Effector memory CD4-positive, alpha-beta T cell (primary cell): ENCODE measurements at regions not wholly inside any gene's neighbourhood (a gene's known extent, or its start where the extent isn't known, plus 50 kb on each side); places are given as distances from the start of the nearest gene placed in this dataset.

Experiments used
- DNase-seq, 3 donors: peaks; one replicate each; pipeline ENCODE4 v3.0.0-alpha.2; 2020
- H3K27ac ChIP-seq: 2 replicates; pipeline ENCODE4 v1.7.0; 2013; ENCODE audit warnings: mild to moderate bottlenecking, low read length, moderate library complexity; ENCODE audit not compliant: insufficient read depth, poor library complexity, severe bottlenecking
- H3K27me3 ChIP-seq: replicated peaks from 2 replicates; pipeline ENCODE4 v1.7.0; 2013; ENCODE audit warnings: mild to moderate bottlenecking, low read length; ENCODE audit not compliant: insufficient read depth, control insufficient read depth, poor library complexity, severe bottlenecking
- H3K36me3 ChIP-seq: 2 replicates; pipeline ENCODE4 v1.7.0; 2013; ENCODE audit warnings: mild to moderate bottlenecking, low read length, moderate library complexity; ENCODE audit not compliant: control insufficient read depth, insufficient read depth
- H3K4me1 ChIP-seq: 2 replicates; pipeline ENCODE4 v1.7.0; 2013; ENCODE audit warnings: low read length, mild to moderate bottlenecking; ENCODE audit not compliant: control insufficient read depth, insufficient read depth, poor library complexity, severe bottlenecking
- H3K4me3 ChIP-seq: 2 replicates; pipeline ENCODE4 v1.7.0; 2013; ENCODE audit warnings: low read length, low read depth, mild to moderate bottlenecking; ENCODE audit not compliant: insufficient read depth, poor library complexity, severe bottlenecking
- H3K9me3 ChIP-seq: 2 replicates; pipeline ENCODE4 v1.7.0; 2013; ENCODE audit warnings: mild to moderate bottlenecking, low read length, moderate library complexity; ENCODE audit not compliant: control insufficient read depth

GRCh38 chr13:106796280-106797047 is 228.5 kb upstream of the ARGLU1 start:
- no peak overlapping the region for H3K4me3 ChIP-seq
- H3K4me1 ChIP-seq, result no peaks in the 10 kb centered on the region
- no peaks in the 10 kb centered on the region for H3K9me3 ChIP-seq
- no peak overlapping the region for H3K27ac ChIP-seq
- no peak for DNase-seq
- no peaks in the 10 kb centered on the region for H3K27me3 ChIP-seq
- H3K36me3 ChIP-seq, result no peaks in the 10 kb centered on the region

GRCh38 chr13:106795847-106796246 is 227.9 kb upstream of the ARGLU1 start:
- H3K27me3 ChIP-seq, result no peaks in the 10 kb centered on the region
- no peaks in the 10 kb centered on the region for H3K4me1 ChIP-seq
- no peaks in the 10 kb centered on the region for H3K9me3 ChIP-seq
- H3K27ac ChIP-seq, result no peak overlapping the region
- no peak for DNase-seq
- no peak overlapping the region for H3K4me3 ChIP-seq
- H3K36me3 ChIP-seq, result no peaks in the 10 kb centered on the region

DNA sequence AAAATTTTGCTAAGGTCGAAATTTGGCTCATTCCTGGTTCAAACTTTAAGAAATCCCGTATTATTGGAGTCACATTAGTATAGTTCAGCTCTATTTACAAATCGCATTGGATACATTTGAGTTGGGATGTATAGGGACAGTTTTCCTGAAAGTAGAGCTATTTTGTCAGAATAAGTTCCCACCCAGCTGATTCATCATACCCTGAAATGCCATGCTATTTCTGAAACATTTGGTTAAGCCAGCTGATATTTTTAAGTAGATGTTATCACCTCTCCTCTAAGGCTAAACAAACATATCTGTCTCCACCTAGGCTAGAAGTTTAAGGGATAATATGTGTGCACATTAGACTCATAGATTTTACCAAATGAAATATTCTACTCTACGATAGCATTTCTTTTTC is 226.2 kb upstream of the ARGLU1 start:
- no peaks in the 10 kb centered on the region for H3K27me3 ChIP-seq
- H3K36me3 ChIP-seq, result no peaks in the 10 kb centered on the region
- no peak overlapping the region for H3K27ac ChIP-seq
- H3K4me1 ChIP-seq, result no peaks in the 10 kb centered on the region
- no peaks in the 10 kb centered on the region for H3K9me3 ChIP-seq
- no peak overlapping the region for H3K4me3 ChIP-seq
- DNase-seq, result no peak

DNA sequence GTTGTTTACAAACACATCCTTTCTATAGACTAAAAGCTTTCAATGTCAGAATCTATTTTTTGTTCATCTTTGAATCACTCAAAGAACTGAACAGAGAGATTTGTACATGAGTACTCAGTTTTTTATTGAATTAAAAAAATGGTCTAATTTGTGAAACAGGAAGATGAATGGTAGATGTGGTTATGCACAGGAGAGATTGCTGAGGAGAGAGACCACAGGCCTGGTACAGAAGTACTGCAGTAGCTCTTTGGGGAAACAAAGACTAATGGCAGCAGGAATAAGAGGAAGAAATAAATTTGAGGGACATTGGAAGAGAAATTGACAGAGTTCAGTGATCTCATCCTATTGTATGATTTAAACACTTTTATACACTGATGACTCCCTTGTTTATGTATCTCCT is 222.0 kb upstream of the ARGLU1 start:
- no peaks in the 10 kb centered on the region for H3K9me3 ChIP-seq
- no peaks in the 10 kb centered on the region for H3K4me1 ChIP-seq
- H3K4me3 ChIP-seq, result no peak overlapping the region
- no peak for DNase-seq
- no peaks in the 10 kb centered on the region for H3K36me3 ChIP-seq
- no peak overlapping the region for H3K27ac ChIP-seq
- no peaks in the 10 kb centered on the region for H3K27me3 ChIP-seq

DNA sequence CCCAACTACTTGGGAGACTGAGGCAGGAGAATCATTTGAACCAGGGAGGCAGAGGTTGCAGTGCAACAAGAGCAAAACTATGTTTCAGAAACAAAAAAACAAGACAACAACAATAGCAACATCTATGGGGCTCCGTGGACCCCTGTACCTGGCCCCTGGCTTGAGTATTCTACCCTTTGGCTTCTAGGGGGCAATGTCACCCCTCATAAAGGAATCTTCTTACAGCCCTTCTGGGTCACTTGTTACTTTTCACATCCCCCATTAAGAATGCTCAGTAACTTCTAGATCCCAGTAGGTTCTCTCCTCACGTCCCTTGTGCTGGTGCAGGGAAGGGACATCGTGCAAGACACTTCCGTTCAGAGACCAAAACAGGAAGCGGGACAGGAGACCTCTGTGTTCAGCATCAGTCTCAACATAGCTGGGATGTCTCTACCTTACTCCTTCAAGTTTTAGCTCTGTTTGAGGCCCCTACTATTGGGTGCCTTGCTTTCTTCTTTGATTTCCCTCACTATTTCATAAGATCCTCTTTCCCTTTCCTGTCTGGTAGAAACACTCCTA is 218.1 kb upstream of the ARGLU1 start:
- no peak overlapping the region for H3K27ac ChIP-seq
- no peaks in the 10 kb centered on the region for H3K36me3 ChIP-seq
- H3K27me3 ChIP-seq, result no peaks in the 10 kb centered on the region
- H3K4me1 ChIP-seq, result no peaks in the 10 kb centered on the region
- no peaks in the 10 kb centered on the region for H3K9me3 ChIP-seq
- no peak for DNase-seq
- H3K4me3 ChIP-seq, result no peak overlapping the region

- Histone ChIP-seq H3K36me3 (no peaks in the 10 kb centered on the region), H3K27ac (no peak overlapping the region), H3K4me1 (no peaks in the 10 kb centered on the region), H3K4me3 (no peak overlapping the region), H3K9me3 (no peaks in the 10 kb centered on the region), H3K27me3 (no peaks in the 10 kb centered on the region)
- no peak for DNase-seq
These were observed 206.7 kb upstream of the ARGLU1 start for GRCh38 chr13:106774621-106775020.

DNA sequence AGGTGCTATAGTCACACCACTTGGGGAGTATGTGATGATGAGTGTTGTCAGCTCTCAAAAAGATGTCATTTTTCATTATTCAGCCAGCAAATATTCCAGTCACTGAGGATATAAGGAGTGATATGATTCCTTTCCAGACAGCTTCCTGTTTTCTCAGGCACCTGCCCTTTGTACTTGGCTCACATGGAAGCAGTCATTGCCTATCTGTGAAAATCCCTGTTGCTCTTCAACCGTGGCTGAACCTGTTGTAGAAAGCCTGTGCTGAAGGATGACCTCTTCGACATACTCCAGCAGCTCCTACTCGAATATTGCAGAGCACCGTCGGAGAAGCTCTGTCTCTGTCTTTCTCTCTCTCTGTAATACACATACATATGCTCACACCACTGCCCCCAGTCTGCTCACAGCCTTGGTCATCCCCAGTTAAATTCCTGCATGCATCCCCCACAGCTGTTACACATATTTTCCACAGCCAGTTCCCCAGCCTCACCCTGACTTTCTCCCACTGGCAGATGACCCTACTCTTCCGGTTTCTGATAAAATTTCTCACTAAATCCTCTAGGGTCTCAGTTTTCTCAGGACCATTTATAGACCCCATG is 204.2 kb upstream of the ARGLU1 start:
- Histone ChIP-seq H3K9me3 (no peaks in the 10 kb centered on the region), H3K4me1 (no peaks in the 10 kb centered on the region), H3K4me3 (no peak overlapping the region), H3K27ac (no peak overlapping the region), H3K27me3 (no peaks in the 10 kb centered on the region), H3K36me3 (no peaks in the 10 kb centered on the region)
- DNase-seq, result no peak

- no peaks in the 10 kb centered on the region for H3K27me3 ChIP-seq
- no peaks in the 10 kb centered on the region for H3K4me1 ChIP-seq
- H3K9me3 ChIP-seq, result no peaks in the 10 kb centered on the region
- DNase-seq, result no peak
- no peak overlapping the region for H3K27ac ChIP-seq
- no peaks in the 10 kb centered on the region for H3K36me3 ChIP-seq
- H3K4me3 ChIP-seq, result no peak overlapping the region
These were observed 201.1 kb upstream of the ARGLU1 start for GRCh38 chr13:106768991-106769390.

GRCh38 chr13:106762708-106763107 is 194.8 kb upstream of the ARGLU1 start:
- Histone ChIP-seq H3K9me3 (no peaks in the 10 kb centered on the region), H3K27ac (no peak overlapping the region), H3K4me3 (no peak overlapping the region), H3K4me1 (no peaks in the 10 kb centered on the region), H3K27me3 (no peaks in the 10 kb centered on the region), H3K36me3 (no peaks in the 10 kb centered on the region)
- no peak for DNase-seq

- H3K9me3 ChIP-seq, result no peaks in the 10 kb centered on the region
- DNase-seq, result no peak
- no peaks in the 10 kb centered on the region for H3K4me1 ChIP-seq
- H3K36me3 ChIP-seq, result no peaks in the 10 kb centered on the region
- H3K4me3 ChIP-seq, result no peak overlapping the region
- no peaks in the 10 kb centered on the region for H3K27me3 ChIP-seq
- no peak overlapping the region for H3K27ac ChIP-seq
These were observed 188.5 kb upstream of the ARGLU1 start for GRCh38 chr13:106756446-106756845.
